ENCODE measurements at regions not wholly inside any gene's neighbourhood (a gene's known extent, or its start where the extent isn't known, plus 50 kb on each side); places are given as distances from the start of the nearest gene placed in this dataset.

- no peak overlapping the region for H3K4me3 ChIP-seq (ENCODE audit: low read length)
- no peak overlapping the region for H3K27ac ChIP-seq (ENCODE audit: low read length)
- no peak overlapping the region for H2AFZ ChIP-seq (ENCODE audit: low read depth, low read length)
- no peaks in the 10 kb centered on the region for H3K36me3 ChIP-seq (replicated peaks; ENCODE audit: low read depth, low read length)
- no peaks in the 10 kb centered on the region for H3K9me3 ChIP-seq (ENCODE audit: insufficient read depth, low read length)
- no peaks in the 10 kb centered on the region for H4K20me1 ChIP-seq (ENCODE audit: insufficient read depth, low read length)
- TF ChIP-seq EZH2phosphoT487 (IDR thresholded peaks at IDR 0.05; ENCODE audit: low read depth), result no peak
- TF ChIP-seq, protein P1, sequence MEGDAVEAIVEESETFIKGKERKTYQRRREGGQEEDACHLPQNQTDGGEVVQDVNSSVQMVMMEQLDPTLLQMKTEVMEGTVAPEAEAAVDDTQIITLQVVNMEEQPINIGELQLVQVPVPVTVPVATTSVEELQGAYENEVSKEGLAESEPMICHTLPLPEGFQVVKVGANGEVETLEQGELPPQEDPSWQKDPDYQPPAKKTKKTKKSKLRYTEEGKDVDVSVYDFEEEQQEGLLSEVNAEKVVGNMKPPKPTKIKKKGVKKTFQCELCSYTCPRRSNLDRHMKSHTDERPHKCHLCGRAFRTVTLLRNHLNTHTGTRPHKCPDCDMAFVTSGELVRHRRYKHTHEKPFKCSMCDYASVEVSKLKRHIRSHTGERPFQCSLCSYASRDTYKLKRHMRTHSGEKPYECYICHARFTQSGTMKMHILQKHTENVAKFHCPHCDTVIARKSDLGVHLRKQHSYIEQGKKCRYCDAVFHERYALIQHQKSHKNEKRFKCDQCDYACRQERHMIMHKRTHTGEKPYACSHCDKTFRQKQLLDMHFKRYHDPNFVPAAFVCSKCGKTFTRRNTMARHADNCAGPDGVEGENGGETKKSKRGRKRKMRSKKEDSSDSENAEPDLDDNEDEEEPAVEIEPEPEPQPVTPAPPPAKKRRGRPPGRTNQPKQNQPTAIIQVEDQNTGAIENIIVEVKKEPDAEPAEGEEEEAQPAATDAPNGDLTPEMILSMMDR (IDR thresholded peaks at IDR 0.05; ENCODE audit: low read depth, low read length), result no peak
- H3K9ac ChIP-seq (ENCODE audit: low read length), result no peak overlapping the region
- no peak overlapping the region for H3K4me2 ChIP-seq (ENCODE audit: low read length)
- H3K4me1 ChIP-seq (ENCODE audit: low read length), result no peaks in the 10 kb centered on the region
- H3K79me2 ChIP-seq (ENCODE audit: low read length), result no peaks in the 10 kb centered on the region
- no peaks in the 10 kb centered on the region for H3K27me3 ChIP-seq (ENCODE audit: low read depth, low read length)
These were observed 56.7 kb upstream of the NTPCR start for GRCh38 chr1:232893481-232894313.

GRCh38 chr1:232894436-232894835 is 56.0 kb upstream of the NTPCR start:
- TF ChIP-seq, protein P1 (IDR thresholded peaks at IDR 0.05; ENCODE audit: low read depth, low read length), result no peak
- no peak for TF ChIP-seq EZH2phosphoT487 (IDR thresholded peaks at IDR 0.05; ENCODE audit: low read depth)
- no peak overlapping the region for H3K9ac ChIP-seq (ENCODE audit: low read length)

DNA sequence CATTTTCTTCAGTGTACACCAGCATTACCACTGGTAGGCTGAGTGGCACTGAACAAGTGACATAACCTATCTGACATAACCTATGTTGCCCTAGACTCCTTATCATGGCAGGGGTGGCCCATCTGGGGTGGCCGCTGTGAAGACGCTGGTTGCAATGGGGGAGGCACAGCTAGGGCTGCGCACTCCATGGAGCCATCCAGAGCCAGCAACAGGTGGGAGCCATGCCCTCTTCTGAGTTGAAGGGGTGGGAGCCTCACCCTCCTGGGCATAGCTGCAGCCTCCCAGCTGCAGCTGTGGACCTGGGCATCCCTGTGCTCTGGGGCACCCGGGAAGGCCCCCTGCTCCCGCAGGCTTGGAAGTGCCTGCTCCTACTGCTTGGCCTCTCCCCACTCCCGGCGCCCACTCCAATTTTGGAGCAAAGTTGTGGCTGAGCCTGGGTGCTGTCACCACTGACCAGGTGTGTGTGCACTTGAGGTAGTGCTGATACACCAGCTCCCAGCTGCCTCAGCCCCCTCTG is 52.4 kb upstream of the NTPCR start:
- Histone ChIP-seq H3K9me3 (ENCODE audit: insufficient read depth, low read length) (no peaks in the 10 kb centered on the region), H3K27me3 (ENCODE audit: low read depth, low read length) (no peaks in the 10 kb centered on the region), H3K9ac (ENCODE audit: low read length) (no peak overlapping the region), H3K4me1 (ENCODE audit: low read length) (no peaks in the 10 kb centered on the region), H3K27ac (ENCODE audit: low read length) (no peak overlapping the region), H3K4me2 (ENCODE audit: low read length) (no peak overlapping the region), H4K20me1 (ENCODE audit: insufficient read depth, low read length) (no peaks in the 10 kb centered on the region), H2AFZ (ENCODE audit: low read depth, low read length) (no peak overlapping the region), H3K4me3 (ENCODE audit: low read length) (no peak overlapping the region), H3K79me2 (ENCODE audit: low read length) (no peaks in the 10 kb centered on the region), H3K36me3 (replicated peaks; ENCODE audit: low read depth, low read length) (no peaks in the 10 kb centered on the region)
- TF ChIP-seq, protein P1 (IDR thresholded peaks at IDR 0.05; ENCODE audit: low read depth, low read length), result no peak
- no peak for TF ChIP-seq EZH2phosphoT487 (IDR thresholded peaks at IDR 0.05; ENCODE audit: low read depth)

More at GRCh38 chr1:232894436-232894835, 56.0 kb upstream of the NTPCR start:
- Histone ChIP-seq H3K4me3 (ENCODE audit: low read length) (no peak overlapping the region), H3K27me3 (ENCODE audit: low read depth, low read length) (no peaks in the 10 kb centered on the region), H3K79me2 (ENCODE audit: low read length) (no peaks in the 10 kb centered on the region), H3K4me1 (ENCODE audit: low read length) (no peaks in the 10 kb centered on the region), H2AFZ (ENCODE audit: low read depth, low read length) (no peak overlapping the region), H3K36me3 (replicated peaks; ENCODE audit: low read depth, low read length) (no peaks in the 10 kb centered on the region), H4K20me1 (ENCODE audit: insufficient read depth, low read length) (no peaks in the 10 kb centered on the region), H3K4me2 (ENCODE audit: low read length) (no peak overlapping the region), H3K9me3 (ENCODE audit: insufficient read depth, low read length) (no peaks in the 10 kb centered on the region), H3K27ac (ENCODE audit: low read length) (no peak overlapping the region)

GRCh38 chr1:232899268-232899667 is 51.1 kb upstream of the NTPCR start:
- H3K9me3 ChIP-seq (ENCODE audit: insufficient read depth, low read length), result no peaks in the 10 kb centered on the region
- no peaks in the 10 kb centered on the region for H3K4me1 ChIP-seq (ENCODE audit: low read length)
- TF ChIP-seq EZH2phosphoT487 (IDR thresholded peaks at IDR 0.05; ENCODE audit: low read depth), result no peak
- TF ChIP-seq, protein P1 (IDR thresholded peaks at IDR 0.05; ENCODE audit: low read depth, low read length), result no peak
- no peaks in the 10 kb centered on the region for H3K27me3 ChIP-seq (ENCODE audit: low read depth, low read length)
- H3K79me2 ChIP-seq (ENCODE audit: low read length), result no peaks in the 10 kb centered on the region
- no peak overlapping the region for H3K27ac ChIP-seq (ENCODE audit: low read length)
- H4K20me1 ChIP-seq (ENCODE audit: insufficient read depth, low read length), result no peaks in the 10 kb centered on the region
- H2AFZ ChIP-seq (ENCODE audit: low read depth, low read length), result no peak overlapping the region
- H3K4me2 ChIP-seq (ENCODE audit: low read length), result no peak overlapping the region
- no peak overlapping the region for H3K4me3 ChIP-seq (ENCODE audit: low read length)
- no peaks in the 10 kb centered on the region for H3K36me3 ChIP-seq (replicated peaks; ENCODE audit: low read depth, low read length)
- no peak overlapping the region for H3K9ac ChIP-seq (ENCODE audit: low read length)

All from OCI-LY3 (cell line).